AG09319 (cell line): ENCODE measurements at regions not wholly inside any gene's neighbourhood (a gene's known extent, or its start where the extent isn't known, plus 50 kb on each side); places are given as distances from the start of the nearest gene placed in this dataset.

Experiments used
- DNase-seq: peaks from one replicate; pipeline ENCODE4 v3.0.0-alpha.2; 2010; ENCODE audit warnings: low read depth; ENCODE audit errors: extremely low read depth
- CTCF ChIP-seq: IDR thresholded peaks from 2 replicates; pipeline ENCODE4 v1.5.1; 2011; ENCODE audit warnings: low read depth, mild to moderate bottlenecking, inconsistent platforms, low read length, moderate library complexity

- no peak for DNase-seq
These were observed 165.2 kb upstream of the COL3A1 start for GRCh38 chr2:188808947-188809355.

GRCh38 chr2:188810586-188810985, 163.6 kb upstream of the COL3A1 start:
- DNase-seq: no peak
- no peak for TF ChIP-seq CTCF

More at GRCh38 chr2:188808947-188809355, 165.2 kb upstream of the COL3A1 start:
- TF ChIP-seq CTCF: no peak

GRCh38 chr2:188811522-188811921, 162.7 kb upstream of the COL3A1 start:
- no peak for DNase-seq
- TF ChIP-seq CTCF: no peak

- no peak for TF ChIP-seq CTCF
- DNase-seq: no peak
These were observed 160.9 kb upstream of the COL3A1 start for GRCh38 chr2:188813315-188813714.

- no peak for TF ChIP-seq CTCF
- DNase-seq: no peak
These were observed 160.3 kb upstream of the COL3A1 start for GRCh38 chr2:188813857-188814256.

GRCh38 chr2:188819011-188819410, 155.2 kb upstream of the COL3A1 start:
- no peak for DNase-seq
- TF ChIP-seq CTCF: no peak

GRCh38 chr2:188819792-188820191, 154.4 kb upstream of the COL3A1 start:
- TF ChIP-seq CTCF: no peak
- no peak for DNase-seq
